ENCODE measurements at regions not wholly inside any gene's neighbourhood (a gene's known extent, or its start where the extent isn't known, plus 50 kb on each side); places are given as distances from the start of the nearest gene placed in this dataset.

GRCh38 chr9:11894136-11894535 is 799.0 kb upstream of the TYRP1 start:
- TF ChIP-seq CTCF (IDR thresholded peaks at IDR 0.05) = no peak

- no peak for TF ChIP-seq CTCF (IDR thresholded peaks at IDR 0.05)
These were observed 790.6 kb upstream of the TYRP1 start for GRCh38 chr9:11902610-11903009.

GRCh38 chr9:11915699-11916098 is 777.5 kb upstream of the TYRP1 start:
- no peak for TF ChIP-seq CTCF (IDR thresholded peaks at IDR 0.05)

- TF ChIP-seq CTCF (IDR thresholded peaks at IDR 0.05) = no peak
These were observed 764.3 kb upstream of the TYRP1 start for GRCh38 chr9:11928871-11929321.

GRCh38 chr9:11931109-11931508 is 762.1 kb upstream of the TYRP1 start:
- TF ChIP-seq CTCF (IDR thresholded peaks at IDR 0.05) = no peak

- TF ChIP-seq CTCF (IDR thresholded peaks at IDR 0.05) = no peak
These were observed 761.4 kb upstream of the TYRP1 start for GRCh38 chr9:11931751-11932150.

GRCh38 chr9:11933926-11934325 is 759.3 kb upstream of the TYRP1 start:
- no peak for TF ChIP-seq CTCF (IDR thresholded peaks at IDR 0.05)

- no peak for TF ChIP-seq CTCF (IDR thresholded peaks at IDR 0.05)
These were observed 746.7 kb upstream of the TYRP1 start for GRCh38 chr9:11946531-11946930.
